Mucosa of rectum (tissue), 2 donors: ENCODE measurements at regions not wholly inside any gene's neighbourhood (a gene's known extent, or its start where the extent isn't known, plus 50 kb on each side); places are given as distances from the start of the nearest gene placed in this dataset.
"Not testable (repeated sequence)": the region's sequence is repeated elsewhere in the genome, so short reads cannot be mapped to it uniquely, and the experiment has no call there.

Source experiments
- H3K27ac ChIP-seq, 2 donors: one replicate each; pipeline ENCODE4 v1.7.0; 2013; ENCODE audit warnings: inconsistent platforms in 2 of 2, low read depth in 2 of 2, low read length in 2 of 2
- H3K27me3 ChIP-seq, 2 donors: one replicate each; pipeline ENCODE4 v1.7.0; 2013; ENCODE audit warnings: low read length in 2 of 2; ENCODE audit not compliant: control insufficient read depth in 2 of 2, insufficient read depth in 2 of 2
- H3K36me3 ChIP-seq, 2 donors: one replicate each; pipeline ENCODE4 v1.7.0; 2013; ENCODE audit warnings: low read length in 2 of 2; ENCODE audit not compliant: control insufficient read depth in 2 of 2, insufficient read depth in 2 of 2
- H3K4me1 ChIP-seq, 2 donors: one replicate each; pipeline ENCODE4 v1.7.0; 2013; ENCODE audit warnings: low read length in 2 of 2, mild to moderate bottlenecking in 1 of 2; ENCODE audit not compliant: control insufficient read depth in 2 of 2, insufficient read depth in 2 of 2
- H3K4me3 ChIP-seq, 2 donors: one replicate each; pipeline ENCODE4 v1.7.0; 2013; ENCODE audit warnings: low read length in 2 of 2
- H3K9ac ChIP-seq, 2 donors: one replicate each; pipeline ENCODE4 v1.7.0; 2013; ENCODE audit warnings: low read length in 2 of 2, low read depth in 1 of 2, mild to moderate bottlenecking in 1 of 2
- H3K9me3 ChIP-seq, 2 donors: one replicate each; pipeline ENCODE4 v1.7.0; 2013; ENCODE audit warnings: low read length in 2 of 2; ENCODE audit not compliant: control insufficient read depth in 2 of 2
- donor health status: healthy.
- donor health status: Normal muscosa, but diverticular disease.

DNA sequence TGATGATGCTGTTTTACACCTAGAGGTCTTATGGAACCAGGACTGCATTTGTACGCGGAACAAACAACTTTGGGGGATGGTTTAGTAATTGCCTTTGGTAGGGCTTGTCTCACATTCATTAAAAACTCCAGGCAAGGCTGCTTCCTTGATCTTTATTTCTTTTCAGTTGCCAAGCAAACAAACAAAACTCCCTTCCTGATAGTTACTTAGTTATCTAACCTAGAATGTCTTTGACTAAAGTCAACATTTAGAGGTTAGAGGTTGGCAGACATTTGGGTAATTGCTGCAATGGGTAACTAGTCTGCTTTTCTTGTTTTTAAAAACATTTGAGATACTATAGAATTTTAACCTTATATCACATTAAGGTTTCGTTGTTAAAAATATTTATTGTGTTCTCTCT is 500.9 kb upstream of the PTBP2 start:
- Histone ChIP-seq H3K9ac (no peak overlapping the region), H3K36me3 (no peaks in the 10 kb centered on the region), H3K27ac (no peak overlapping the region), H3K27me3 (no peaks in the 10 kb centered on the region), H3K4me1 (no peaks in the 10 kb centered on the region), H3K9me3 (no peaks in the 10 kb centered on the region), H3K4me3 (no peak overlapping the region)

DNA sequence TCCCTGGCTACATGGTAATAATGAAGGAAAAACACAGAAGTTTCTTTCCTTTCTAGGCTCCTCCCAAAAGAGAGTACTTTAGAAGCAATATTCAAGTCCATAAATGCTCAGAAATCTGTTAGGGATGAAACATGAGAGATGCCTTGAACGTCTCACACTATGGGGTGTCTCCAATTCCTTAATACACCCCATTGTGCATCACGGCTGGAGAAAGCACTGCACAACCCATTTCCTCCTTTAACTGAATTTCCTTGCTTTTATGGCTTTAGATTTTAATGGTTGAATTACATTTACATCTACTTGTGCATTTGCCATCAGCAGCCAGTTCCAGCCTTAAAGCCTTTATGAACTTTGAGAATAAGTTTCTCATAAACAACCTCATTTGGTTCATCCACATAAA is 498.9 kb upstream of the PTBP2 start:
- Histone ChIP-seq H3K4me3 (no peak overlapping the region), H3K9ac (no peak overlapping the region), H3K27me3 (no peaks in the 10 kb centered on the region), H3K4me1 (no peaks in the 10 kb centered on the region), H3K9me3 (no peaks in the 10 kb centered on the region), H3K27ac (no peak overlapping the region), H3K36me3 (no peaks in the 10 kb centered on the region)

DNA sequence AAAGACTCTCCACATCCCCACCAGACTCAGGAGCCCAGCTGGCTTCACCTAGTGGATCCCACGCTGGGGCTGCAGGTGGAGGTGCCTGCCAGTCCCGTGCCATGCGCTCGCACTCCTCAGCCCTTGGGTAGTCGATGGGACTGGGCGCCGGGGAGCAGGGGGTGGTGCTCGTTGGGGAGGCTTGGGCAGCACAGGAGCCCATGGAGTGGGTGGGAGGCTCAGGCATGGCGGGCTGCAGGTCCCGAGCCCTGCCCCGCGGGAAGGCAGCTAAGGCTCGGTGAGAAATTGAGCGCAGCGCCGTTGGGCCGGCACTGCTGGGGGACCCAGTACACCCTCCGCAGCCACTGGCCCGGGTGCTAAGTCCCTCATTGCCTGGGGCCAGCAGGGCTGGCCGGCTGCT is 497.4 kb upstream of the PTBP2 start:
- H3K27ac ChIP-seq, H3K9ac ChIP-seq, H3K9me3 ChIP-seq, H3K36me3 ChIP-seq, H3K4me1 ChIP-seq, H3K27me3 ChIP-seq, H3K4me3 ChIP-seq: not testable (repeated sequence)

DNA sequence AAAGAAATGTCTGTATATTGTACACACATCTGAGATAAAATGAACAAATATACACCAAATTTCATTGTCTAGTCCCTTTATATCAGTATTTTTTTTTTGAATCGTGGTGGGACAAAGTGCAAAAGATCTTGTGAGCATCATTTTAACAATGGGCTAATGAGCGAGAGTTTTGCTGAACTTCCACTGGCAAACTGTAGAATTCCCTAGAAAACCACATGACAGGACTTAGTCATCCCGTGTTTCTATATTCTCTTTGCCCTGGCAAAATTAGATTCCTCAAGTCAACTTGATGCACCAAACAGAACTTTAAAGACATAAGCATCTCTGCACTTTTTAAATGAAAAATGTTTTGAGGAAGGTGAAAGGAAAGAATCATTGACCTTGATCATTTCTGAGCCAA is 488.2 kb upstream of the PTBP2 start:
- Histone ChIP-seq H3K9me3 (no peaks in the 10 kb centered on the region), H3K27me3 (no peaks in the 10 kb centered on the region), H3K27ac (no peak overlapping the region), H3K9ac (no peak overlapping the region), H3K4me1 (no peaks in the 10 kb centered on the region), H3K36me3 (no peaks in the 10 kb centered on the region), H3K4me3 (no peak overlapping the region)

DNA sequence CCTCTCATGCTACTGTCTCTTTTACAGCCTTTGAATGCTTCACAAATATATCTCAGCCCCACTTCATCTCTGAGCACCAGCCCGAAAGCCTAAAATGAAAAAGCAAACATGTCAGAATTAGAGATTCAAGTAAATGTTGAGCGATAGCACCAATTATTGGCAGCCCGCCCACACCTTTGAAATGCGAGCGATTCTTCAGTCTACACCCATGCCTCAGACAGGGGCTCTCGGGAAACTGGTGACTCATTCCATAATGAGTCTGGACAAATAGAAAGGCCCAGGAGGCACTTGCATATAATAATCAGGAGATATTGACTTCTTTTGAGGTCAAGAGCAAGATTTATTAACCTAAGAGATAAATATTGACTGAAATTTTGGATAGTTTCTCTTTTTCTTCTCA is 487.3 kb upstream of the PTBP2 start:
- no peaks in the 10 kb centered on the region for H3K27me3 ChIP-seq
- no peak overlapping the region for H3K4me3 ChIP-seq
- H3K27ac ChIP-seq: no peak overlapping the region
- H3K9me3 ChIP-seq: no peaks in the 10 kb centered on the region
- H3K4me1 ChIP-seq: no peaks in the 10 kb centered on the region
- no peaks in the 10 kb centered on the region for H3K36me3 ChIP-seq
- no peak overlapping the region for H3K9ac ChIP-seq

DNA sequence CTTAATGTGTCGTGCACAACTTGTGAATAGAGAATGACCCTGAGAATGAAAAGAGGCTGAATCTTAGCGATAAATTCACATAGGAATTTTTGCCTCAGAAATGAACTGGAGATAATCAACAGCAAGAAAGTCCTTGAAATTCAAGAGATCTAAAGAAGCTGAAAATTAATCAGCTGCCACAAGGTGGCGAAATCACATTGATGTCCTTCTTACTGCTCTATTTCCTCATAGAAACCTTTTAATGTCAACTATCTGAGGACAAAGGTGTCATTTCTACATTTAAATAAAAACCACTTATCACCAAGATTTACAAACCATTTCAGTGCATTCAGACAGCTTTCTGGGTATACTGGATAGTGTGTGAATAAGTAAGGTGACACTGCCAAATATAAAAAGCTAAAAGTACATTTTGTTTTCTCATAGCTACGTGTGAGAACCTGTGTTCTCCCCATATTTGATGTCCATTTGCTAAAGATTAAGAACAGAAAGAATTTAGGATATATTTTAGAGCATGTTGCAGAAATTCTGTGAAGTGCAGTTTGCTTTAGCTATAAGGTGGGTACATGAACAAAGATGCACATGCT is 485.3 kb upstream of the PTBP2 start:
- no peak overlapping the region for H3K4me3 ChIP-seq
- no peaks in the 10 kb centered on the region for H3K9me3 ChIP-seq
- no peaks in the 10 kb centered on the region for H3K4me1 ChIP-seq
- no peak overlapping the region for H3K9ac ChIP-seq
- H3K27ac ChIP-seq: no peak overlapping the region
- H3K27me3 ChIP-seq: no peaks in the 10 kb centered on the region
- H3K36me3 ChIP-seq: no peaks in the 10 kb centered on the region

DNA sequence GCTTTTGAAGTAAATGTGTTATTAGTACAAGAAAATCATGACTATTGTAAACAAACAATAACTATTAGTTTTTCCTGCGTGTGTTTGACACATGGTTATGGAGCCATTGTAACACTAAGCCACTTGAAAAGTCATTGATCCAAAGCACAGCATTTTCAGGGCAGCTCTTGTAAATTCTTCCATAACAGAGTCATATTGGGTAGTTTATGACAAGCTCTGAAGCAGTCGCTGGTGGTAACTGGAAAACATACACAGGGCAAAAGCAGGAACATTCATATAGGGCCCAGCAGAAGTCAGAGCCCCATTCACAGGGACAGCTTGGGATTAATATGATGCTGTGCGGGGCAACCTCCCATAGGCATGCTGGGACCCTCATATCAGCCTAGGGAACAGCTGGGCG is 483.2 kb upstream of the PTBP2 start:
- Histone ChIP-seq H3K36me3 (no peaks in the 10 kb centered on the region), H3K4me1 (no peaks in the 10 kb centered on the region), H3K9ac (no peak overlapping the region), H3K4me3 (no peak overlapping the region), H3K27ac (no peak overlapping the region), H3K27me3 (no peaks in the 10 kb centered on the region), H3K9me3 (no peaks in the 10 kb centered on the region)

DNA sequence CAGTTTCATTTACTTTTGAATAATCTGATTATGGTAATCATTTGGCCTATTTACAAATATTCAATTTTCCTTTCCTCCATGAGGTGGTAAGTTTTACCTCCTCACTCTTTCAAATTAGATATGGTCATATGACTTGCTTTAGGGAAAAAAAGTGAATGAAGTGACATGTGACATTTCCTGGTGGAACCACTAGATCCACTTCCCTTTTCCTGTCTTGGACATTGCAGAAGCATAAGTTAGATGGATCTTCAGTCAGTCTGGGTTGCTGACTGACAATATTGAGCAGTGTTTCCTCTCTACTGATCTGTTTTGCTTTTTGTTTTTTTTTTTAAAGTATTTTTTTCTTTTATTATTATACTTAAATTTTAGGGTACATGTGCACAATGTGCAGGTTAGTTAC is 481.1 kb upstream of the PTBP2 start:
- Histone ChIP-seq H3K36me3 (no peaks in the 10 kb centered on the region), H3K9ac (no peak overlapping the region), H3K27ac (no peak overlapping the region), H3K27me3 (no peaks in the 10 kb centered on the region), H3K4me1 (no peaks in the 10 kb centered on the region), H3K9me3 (no peaks in the 10 kb centered on the region), H3K4me3 (no peak overlapping the region)

DNA sequence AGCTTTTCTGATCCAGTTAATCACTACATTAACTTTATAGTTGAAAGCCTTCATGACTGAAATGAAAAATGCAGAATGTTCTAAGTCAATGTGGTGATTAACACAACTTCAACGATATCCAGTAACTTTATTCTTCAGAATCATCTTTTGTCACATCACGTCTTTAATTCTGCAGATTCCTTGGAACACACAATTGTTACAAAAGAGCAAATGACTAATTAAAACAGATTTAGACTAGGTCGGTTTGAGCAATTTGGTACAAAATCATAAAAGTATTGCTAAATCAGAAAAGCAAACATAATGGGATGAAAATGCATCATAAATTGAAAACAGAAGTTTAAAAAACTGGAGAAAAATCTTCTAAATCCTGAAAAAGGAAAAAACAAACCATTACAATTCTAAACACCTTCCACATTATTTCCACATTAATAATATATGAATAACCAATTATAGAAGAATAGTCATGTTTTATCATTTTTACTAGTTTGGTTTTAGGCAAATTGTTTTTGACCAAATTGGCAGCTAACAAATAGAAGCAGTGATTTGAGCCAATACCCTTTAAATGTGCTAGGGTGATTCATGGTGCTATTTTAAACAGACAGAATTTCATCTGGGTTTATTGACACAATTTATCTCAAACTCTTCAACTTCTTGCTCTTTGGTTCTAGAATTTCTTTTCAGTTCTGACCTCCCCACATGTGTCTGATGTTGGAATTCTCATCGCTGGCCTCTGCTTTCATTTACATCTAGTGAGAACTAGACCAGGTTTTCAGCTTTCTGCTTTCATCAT is 468.1 kb upstream of the PTBP2 start:
- Histone ChIP-seq H3K4me1 (no peaks in the 10 kb centered on the region), H3K9me3 (no peaks in the 10 kb centered on the region), H3K9ac (no peak overlapping the region), H3K27me3 (no peaks in the 10 kb centered on the region), H3K36me3 (no peaks in the 10 kb centered on the region), H3K4me3 (no peak overlapping the region), H3K27ac (no peak overlapping the region)

DNA sequence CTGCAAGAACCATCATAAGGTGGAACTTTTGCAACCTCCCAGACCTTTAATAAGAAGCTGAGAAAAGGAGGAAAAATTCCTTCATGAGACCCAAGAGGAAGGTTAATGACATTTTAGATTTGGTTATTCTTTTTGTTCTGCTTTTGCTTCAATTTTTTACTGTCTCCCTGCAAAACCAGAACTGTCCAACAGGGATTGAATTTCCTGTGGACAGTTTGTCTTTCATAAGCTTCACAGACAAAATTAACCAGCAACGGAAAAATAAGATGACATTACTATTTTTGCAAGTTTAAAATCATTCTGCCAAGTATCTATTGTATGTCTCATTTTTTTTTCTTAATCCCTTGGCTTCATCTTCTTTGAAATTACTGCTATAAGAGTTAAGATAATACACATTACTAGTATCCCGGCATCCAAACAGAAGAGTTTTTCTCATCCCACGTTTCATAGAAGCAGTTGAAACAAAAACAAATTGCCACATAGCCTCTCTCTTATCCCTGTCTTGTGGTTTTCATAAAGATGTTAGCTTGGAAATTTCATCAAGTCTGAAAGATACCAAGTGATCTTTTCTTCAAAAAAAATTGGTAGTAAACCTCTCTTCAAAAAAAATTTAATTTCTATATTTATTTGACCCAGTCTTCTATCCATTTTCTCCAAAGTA is 465.3 kb upstream of the PTBP2 start:
- no peaks in the 10 kb centered on the region for H3K9me3 ChIP-seq
- no peaks in the 10 kb centered on the region for H3K4me1 ChIP-seq
- H3K4me3 ChIP-seq: no peak overlapping the region
- H3K27me3 ChIP-seq: no peaks in the 10 kb centered on the region
- H3K36me3 ChIP-seq: no peaks in the 10 kb centered on the region
- H3K9ac ChIP-seq: no peak overlapping the region
- H3K27ac ChIP-seq: no peak overlapping the region
